GM23338 (cell line): ENCODE measurements at regions not wholly inside any gene's neighbourhood (a gene's known extent, or its start where the extent isn't known, plus 50 kb on each side); places are given as distances from the start of the nearest gene placed in this dataset.

Source experiments
- ATAC-seq: fragments of 200-7000 bp; cut with Tn5 transposase; 3 replicates; pipeline ENCODE4 v1.9.1; 2020
- DNase-seq: peaks from one replicate; pipeline ENCODE4 v3.0.0-alpha.2; 2015; ENCODE audit warnings: low spot score
- H2AFZ ChIP-seq: fragments of 200-600 bp; sonication (generic); 2 replicates; pipeline ENCODE4 v1.8.0; 2016; ENCODE audit warnings: antibody characterized with exemption, mild to moderate bottlenecking, moderate library complexity
- H3F3A ChIP-seq: fragments of 200-600 bp; sonication (generic); replicated peaks from 2 replicates; pipeline ENCODE4 v1.8.0; 2017; ENCODE audit warnings: antibody characterized with exemption, mixed run types, low read depth
- H3K27ac ChIP-seq: fragments of 200-600 bp; sonication (generic); 2 replicates; pipeline ENCODE4 v1.6.1; 2016; ENCODE audit warnings: low read depth
- H3K27me3 ChIP-seq: fragments of 200-600 bp; sonication (generic); 2 replicates; pipeline ENCODE4 v1.8.0; 2016; ENCODE audit warnings: mild to moderate bottlenecking, mixed run types, moderate library complexity; ENCODE audit not compliant: insufficient read depth
- H3K36me3 ChIP-seq: fragments of 200-600 bp; sonication (generic); 2 replicates; pipeline ENCODE4 v1.8.0; 2016; ENCODE audit warnings: mild to moderate bottlenecking; ENCODE audit not compliant: insufficient read depth
- H3K4me1 ChIP-seq: fragments of 200-600 bp; sonication (generic); 2 replicates; pipeline ENCODE4 v1.8.0; 2016; ENCODE audit warnings: mild to moderate bottlenecking, moderate library complexity; ENCODE audit not compliant: insufficient read depth
- H3K4me2 ChIP-seq: fragments of 200-600 bp; sonication (generic); 2 replicates; pipeline ENCODE4 v1.7.1; 2017; ENCODE audit warnings: mixed run types
- H3K4me3 ChIP-seq: fragments of 200-600 bp; sonication (generic); 2 replicates; pipeline ENCODE4 v1.6.1; 2016; ENCODE audit warnings: mixed run types
- H3K79me2 ChIP-seq: fragments of 200-600 bp; sonication (generic); replicated peaks from 2 replicates; pipeline ENCODE4 v1.8.0; 2017; ENCODE audit warnings: mild to moderate bottlenecking; ENCODE audit not compliant: insufficient read depth
- H3K9me2 ChIP-seq: fragments of 200-600 bp; sonication (generic); 2 replicates; pipeline ENCODE4 v1.8.0; 2017; ENCODE audit not compliant: insufficient read depth
- H4K20me1 ChIP-seq: fragments of 200-600 bp; sonication (generic); replicated peaks from 2 replicates; pipeline ENCODE4 v1.8.0; 2017; ENCODE audit warnings: mild to moderate bottlenecking; ENCODE audit not compliant: insufficient read depth
- H3K27ac Mint-ChIP-seq: 2 replicates; pipeline ENCODE4 v1.8.0; 2020; ENCODE audit warnings: inconsistent platforms, mild to moderate bottlenecking, moderate library complexity, mixed read lengths
- H3K27me3 Mint-ChIP-seq: 3 replicates; pipeline ENCODE4 v1.8.0; 2022; ENCODE audit warnings: low read depth, mild to moderate bottlenecking, moderate library complexity, mixed read lengths, inconsistent platforms; ENCODE audit not compliant: insufficient read depth, poor library complexity
- H3K36me3 Mint-ChIP-seq: 3 replicates; pipeline ENCODE4 v1.8.0; 2021; ENCODE audit warnings: low read depth, mild to moderate bottlenecking, inconsistent platforms, moderate library complexity, mixed read lengths
- H3K4me1 Mint-ChIP-seq: 3 replicates; pipeline ENCODE4 v1.8.0; 2020; ENCODE audit warnings: mild to moderate bottlenecking, inconsistent platforms, mixed read lengths
- H3K4me3 Mint-ChIP-seq: 3 replicates; pipeline ENCODE4 v1.8.0; 2021; ENCODE audit warnings: moderate library complexity, mild to moderate bottlenecking, inconsistent platforms, mixed read lengths
- H3K9me3 Mint-ChIP-seq: 3 replicates; pipeline ENCODE4 v1.8.0; 2020; ENCODE audit warnings: moderate library complexity, mild to moderate bottlenecking, inconsistent platforms, mixed read lengths
- CREB1 ChIP-seq: fragments of 250-450 bp; sonication (Bioruptor Pico); IDR thresholded peaks from 2 replicates; pipeline ENCODE4 v1.5.0; 2020; ENCODE audit warnings: low read depth, mild to moderate bottlenecking, moderate library complexity
- EZH2 ChIP-seq: fragments of 200-600 bp; sonication (generic); IDR thresholded peaks from one replicate; pipeline ENCODE4 v1.8.0; 2017; ENCODE audit warnings: antibody characterized with exemption, mild to moderate bottlenecking, low read depth; ENCODE audit not compliant: unreplicated experiment
- EZH2phosphoT487 ChIP-seq: fragments of 200-600 bp; sonication (generic); IDR thresholded peaks from one replicate; pipeline ENCODE4 v1.8.1; 2018; ENCODE audit warnings: antibody characterized with exemption; ENCODE audit not compliant: unreplicated experiment
- JUNB ChIP-seq: IDR thresholded peaks from one replicate; pipeline ENCODE4 v1.6.1; 2016; ENCODE audit warnings: antibody characterized with exemption; ENCODE audit not compliant: unreplicated experiment
- NANOG ChIP-seq: IDR thresholded peaks from 2 replicates; pipeline ENCODE4 v1.6.1; 2016; ENCODE audit warnings: antibody characterized with exemption, borderline replicate concordance
- POLR2AphosphoS5 ChIP-seq: IDR thresholded peaks from 2 replicates; pipeline ENCODE4 v1.6.1; 2016; ENCODE audit warnings: antibody characterized with exemption, low read depth
- REST ChIP-seq: IDR thresholded peaks from one replicate; pipeline ENCODE4 v1.6.1; 2018; ENCODE audit warnings: antibody characterized with exemption; ENCODE audit not compliant: unreplicated experiment
- STAT1 ChIP-seq: IDR thresholded peaks from one replicate; pipeline ENCODE4 v1.6.1; 2016; ENCODE audit warnings: antibody characterized with exemption; ENCODE audit not compliant: unreplicated experiment
- ZNF114 ChIP-seq: fragments of 250-450 bp; sonication (Bioruptor Pico); IDR thresholded peaks from 2 replicates; pipeline ENCODE4 v1.5.0; 2020; ENCODE audit warnings: mild to moderate bottlenecking, moderate library complexity
- ZNF331 ChIP-seq: fragments of 250-450 bp; sonication (Bioruptor Pico); IDR thresholded peaks from 2 replicates; pipeline ENCODE4 v1.5.0; 2020; ENCODE audit warnings: low read depth, mild to moderate bottlenecking, moderate library complexity
- TF ChIP-seq, protein P1 (sequence below): fragments of 250-450 bp; sonication (Bioruptor Pico); IDR thresholded peaks from 2 replicates; pipeline ENCODE4 v1.5.0; 2020; ENCODE audit warnings: mild to moderate bottlenecking, moderate library complexity
- TF ChIP-seq, protein P2 (sequence below): IDR thresholded peaks from 2 replicates; pipeline ENCODE4 v1.6.1; 2016; ENCODE audit warnings: antibody characterized with exemption

- TF ChIP-seq REST (no peak), EZH2 (no peak)
Observed at GRCh38 chr19:27905074-27905473, 1307.9 kb downstream of the UQCRFS1 start (continued).

DNA sequence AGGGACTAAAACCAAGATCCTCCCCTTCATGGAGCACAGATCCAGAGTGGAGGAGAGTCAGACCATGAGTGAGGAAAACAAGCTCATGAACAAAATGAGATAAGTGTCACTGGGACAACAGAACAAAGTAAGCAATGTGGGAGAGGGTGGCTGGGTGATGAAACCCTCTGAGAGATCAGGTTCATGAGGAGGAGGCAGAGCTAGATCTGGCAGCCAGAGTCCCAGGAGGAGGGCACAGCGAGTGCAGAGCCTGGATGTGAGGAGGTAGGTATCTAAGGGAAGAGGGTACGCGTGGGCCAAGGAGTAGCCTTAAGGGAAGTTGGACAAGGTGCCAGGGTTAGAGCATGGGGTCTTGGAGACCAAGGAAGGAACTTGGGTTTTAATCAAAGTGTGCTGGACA, 1311.9 kb downstream of the UQCRFS1 start:
- DNase-seq (no peak), ATAC-seq (no peak)
- Mint-ChIP-seq H3K27me3 (peaks cover 7% of the 10 kb centered on the region), H3K9me3 (peaks cover 99% of the 10 kb centered on the region), H3K27ac (no peak overlapping the region), H3K4me1 (no peaks in the 10 kb centered on the region), H3K4me3 (no peak overlapping the region), H3K36me3 (peaks cover 46% of the 10 kb centered on the region)
- Histone ChIP-seq H3K4me2 (no peak overlapping the region), H4K20me1 (no peaks in the 10 kb centered on the region), H3F3A (no peaks in the 10 kb centered on the region), H3K4me1 (no peaks in the 10 kb centered on the region), H3K36me3 (no peaks in the 10 kb centered on the region; the same call in none of the 2 replicates), H3K27ac (no peak overlapping the region), H2AFZ (no peak overlapping the region), H3K4me3 (no peak overlapping the region), H3K79me2 (no peaks in the 10 kb centered on the region), H3K9me2 (no peaks in the 10 kb centered on the region), H3K27me3 (no peaks in the 10 kb centered on the region)
- TF ChIP-seq NANOG (no peak), STAT1 (no peak), REST (no peak), EZH2phosphoT487 (no peak), JUNB (no peak), POLR2AphosphoS5 (no peak), ZNF331 (CRISPR knock-in tag) (no peak), CREB1 (no peak), ZNF114 (CRISPR knock-in tag) (no peak)
- TF ChIP-seq, protein P1, sequence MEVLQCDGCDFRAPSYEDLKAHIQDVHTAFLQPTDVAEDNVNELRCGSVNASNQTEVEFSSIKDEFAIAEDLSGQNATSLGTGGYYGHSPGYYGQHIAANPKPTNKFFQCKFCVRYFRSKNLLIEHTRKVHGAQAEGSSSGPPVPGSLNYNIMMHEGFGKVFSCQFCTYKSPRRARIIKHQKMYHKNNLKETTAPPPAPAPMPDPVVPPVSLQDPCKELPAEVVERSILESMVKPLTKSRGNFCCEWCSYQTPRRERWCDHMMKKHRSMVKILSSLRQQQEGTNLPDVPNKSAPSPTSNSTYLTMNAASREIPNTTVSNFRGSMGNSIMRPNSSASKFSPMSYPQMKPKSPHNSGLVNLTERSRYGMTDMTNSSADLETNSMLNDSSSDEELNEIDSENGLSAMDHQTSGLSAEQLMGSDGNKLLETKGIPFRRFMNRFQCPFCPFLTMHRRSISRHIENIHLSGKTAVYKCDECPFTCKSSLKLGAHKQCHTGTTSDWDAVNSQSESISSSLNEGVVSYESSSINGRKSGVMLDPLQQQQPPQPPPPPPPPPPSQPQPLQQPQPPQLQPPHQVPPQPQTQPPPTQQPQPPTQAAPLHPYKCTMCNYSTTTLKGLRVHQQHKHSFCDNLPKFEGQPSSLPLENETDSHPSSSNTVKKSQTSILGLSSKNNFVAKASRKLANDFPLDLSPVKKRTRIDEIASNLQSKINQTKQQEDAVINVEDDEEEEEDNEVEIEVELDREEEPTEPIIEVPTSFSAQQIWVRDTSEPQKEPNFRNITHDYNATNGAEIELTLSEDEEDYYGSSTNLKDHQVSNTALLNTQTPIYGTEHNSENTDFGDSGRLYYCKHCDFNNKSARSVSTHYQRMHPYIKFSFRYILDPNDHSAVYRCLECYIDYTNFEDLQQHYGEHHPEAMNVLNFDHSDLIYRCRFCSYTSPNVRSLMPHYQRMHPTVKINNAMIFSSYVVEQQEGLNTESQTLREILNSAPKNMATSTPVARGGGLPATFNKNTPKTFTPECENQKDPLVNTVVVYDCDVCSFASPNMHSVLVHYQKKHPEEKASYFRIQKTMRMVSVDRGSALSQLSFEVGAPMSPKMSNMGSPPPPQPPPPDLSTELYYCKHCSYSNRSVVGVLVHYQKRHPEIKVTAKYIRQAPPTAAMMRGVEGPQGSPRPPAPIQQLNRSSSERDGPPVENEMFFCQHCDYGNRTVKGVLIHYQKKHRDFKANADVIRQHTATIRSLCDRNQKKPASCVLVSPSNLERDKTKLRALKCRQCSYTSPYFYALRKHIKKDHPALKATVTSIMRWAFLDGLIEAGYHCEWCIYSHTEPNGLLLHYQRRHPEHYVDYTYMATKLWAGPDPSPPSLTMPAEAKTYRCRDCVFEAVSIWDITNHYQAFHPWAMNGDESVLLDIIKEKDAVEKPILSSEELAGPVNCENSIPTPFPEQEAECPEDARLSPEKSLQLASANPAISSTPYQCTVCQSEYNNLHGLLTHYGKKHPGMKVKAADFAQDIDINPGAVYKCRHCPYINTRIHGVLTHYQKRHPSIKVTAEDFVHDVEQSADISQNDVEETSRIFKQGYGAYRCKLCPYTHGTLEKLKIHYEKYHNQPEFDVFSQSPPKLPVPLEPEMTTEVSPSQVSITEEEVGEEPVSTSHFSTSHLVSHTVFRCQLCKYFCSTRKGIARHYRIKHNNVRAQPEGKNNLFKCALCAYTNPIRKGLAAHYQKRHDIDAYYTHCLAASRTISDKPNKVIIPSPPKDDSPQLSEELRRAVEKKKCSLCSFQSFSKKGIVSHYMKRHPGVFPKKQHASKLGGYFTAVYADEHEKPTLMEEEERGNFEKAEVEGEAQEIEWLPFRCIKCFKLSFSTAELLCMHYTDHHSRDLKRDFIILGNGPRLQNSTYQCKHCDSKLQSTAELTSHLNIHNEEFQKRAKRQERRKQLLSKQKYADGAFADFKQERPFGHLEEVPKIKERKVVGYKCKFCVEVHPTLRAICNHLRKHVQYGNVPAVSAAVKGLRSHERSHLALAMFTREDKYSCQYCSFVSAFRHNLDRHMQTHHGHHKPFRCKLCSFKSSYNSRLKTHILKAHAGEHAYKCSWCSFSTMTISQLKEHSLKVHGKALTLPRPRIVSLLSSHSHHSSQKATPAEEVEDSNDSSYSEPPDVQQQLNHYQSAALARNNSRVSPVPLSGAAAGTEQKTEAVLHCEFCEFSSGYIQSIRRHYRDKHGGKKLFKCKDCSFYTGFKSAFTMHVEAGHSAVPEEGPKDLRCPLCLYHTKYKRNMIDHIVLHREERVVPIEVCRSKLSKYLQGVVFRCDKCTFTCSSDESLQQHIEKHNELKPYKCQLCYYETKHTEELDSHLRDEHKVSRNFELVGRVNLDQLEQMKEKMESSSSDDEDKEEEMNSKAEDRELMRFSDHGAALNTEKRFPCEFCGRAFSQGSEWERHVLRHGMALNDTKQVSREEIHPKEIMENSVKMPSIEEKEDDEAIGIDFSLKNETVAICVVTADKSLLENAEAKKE (CRISPR knock-in tag) = no peak
- TF ChIP-seq, protein P2, sequence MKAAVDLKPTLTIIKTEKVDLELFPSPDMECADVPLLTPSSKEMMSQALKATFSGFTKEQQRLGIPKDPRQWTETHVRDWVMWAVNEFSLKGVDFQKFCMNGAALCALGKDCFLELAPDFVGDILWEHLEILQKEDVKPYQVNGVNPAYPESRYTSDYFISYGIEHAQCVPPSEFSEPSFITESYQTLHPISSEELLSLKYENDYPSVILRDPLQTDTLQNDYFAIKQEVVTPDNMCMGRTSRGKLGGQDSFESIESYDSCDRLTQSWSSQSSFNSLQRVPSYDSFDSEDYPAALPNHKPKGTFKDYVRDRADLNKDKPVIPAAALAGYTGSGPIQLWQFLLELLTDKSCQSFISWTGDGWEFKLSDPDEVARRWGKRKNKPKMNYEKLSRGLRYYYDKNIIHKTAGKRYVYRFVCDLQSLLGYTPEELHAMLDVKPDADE = no peak
